ENCODE measurements at regions not wholly inside any gene's neighbourhood (a gene's known extent, or its start where the extent isn't known, plus 50 kb on each side); places are given as distances from the start of the nearest gene placed in this dataset.

DNA sequence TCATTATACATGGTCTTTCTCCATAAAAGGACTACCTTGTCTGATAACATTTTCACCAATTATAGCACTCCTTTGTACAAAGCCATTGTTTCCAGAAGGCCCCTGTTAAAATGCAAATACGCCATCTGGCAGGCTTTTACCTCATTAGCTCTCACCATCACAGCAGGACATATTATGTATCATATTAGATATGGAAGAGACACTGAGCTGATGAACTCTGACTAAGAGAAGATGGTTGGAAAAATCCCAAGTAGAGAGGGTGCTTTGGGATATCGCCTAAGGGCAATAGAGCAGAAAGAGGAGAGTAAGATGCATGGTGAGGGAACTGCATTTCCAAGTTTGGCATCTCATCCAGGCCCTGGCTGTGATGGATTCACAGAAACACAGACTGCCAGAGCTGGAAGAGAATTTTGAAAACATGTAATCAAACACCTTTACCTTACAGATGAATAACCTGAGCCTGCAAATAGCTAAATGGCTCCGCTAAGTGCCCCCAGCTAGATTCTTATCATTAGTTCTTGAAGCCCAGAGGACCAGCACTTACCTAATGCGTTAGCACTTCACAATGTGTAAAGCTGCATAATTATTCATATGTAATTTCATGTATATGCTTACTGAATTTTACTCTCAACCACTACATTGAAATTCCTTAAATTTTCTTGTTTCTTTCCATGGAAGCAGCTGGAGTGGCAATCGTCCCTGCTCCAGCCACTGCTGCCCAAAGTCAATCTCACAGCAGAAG is 393.6 kb upstream of the IZUMO3 start:
- Histone ChIP-seq H3K36me3 (no peaks in the 10 kb centered on the region), H3K4me3 (no peak overlapping the region), H3K4me1 (no peaks in the 10 kb centered on the region), H3K27ac (no peak overlapping the region), H3K9me3 (no peaks in the 10 kb centered on the region), H3K27me3 (no peaks in the 10 kb centered on the region)
- TF ChIP-seq, protein P1, sequence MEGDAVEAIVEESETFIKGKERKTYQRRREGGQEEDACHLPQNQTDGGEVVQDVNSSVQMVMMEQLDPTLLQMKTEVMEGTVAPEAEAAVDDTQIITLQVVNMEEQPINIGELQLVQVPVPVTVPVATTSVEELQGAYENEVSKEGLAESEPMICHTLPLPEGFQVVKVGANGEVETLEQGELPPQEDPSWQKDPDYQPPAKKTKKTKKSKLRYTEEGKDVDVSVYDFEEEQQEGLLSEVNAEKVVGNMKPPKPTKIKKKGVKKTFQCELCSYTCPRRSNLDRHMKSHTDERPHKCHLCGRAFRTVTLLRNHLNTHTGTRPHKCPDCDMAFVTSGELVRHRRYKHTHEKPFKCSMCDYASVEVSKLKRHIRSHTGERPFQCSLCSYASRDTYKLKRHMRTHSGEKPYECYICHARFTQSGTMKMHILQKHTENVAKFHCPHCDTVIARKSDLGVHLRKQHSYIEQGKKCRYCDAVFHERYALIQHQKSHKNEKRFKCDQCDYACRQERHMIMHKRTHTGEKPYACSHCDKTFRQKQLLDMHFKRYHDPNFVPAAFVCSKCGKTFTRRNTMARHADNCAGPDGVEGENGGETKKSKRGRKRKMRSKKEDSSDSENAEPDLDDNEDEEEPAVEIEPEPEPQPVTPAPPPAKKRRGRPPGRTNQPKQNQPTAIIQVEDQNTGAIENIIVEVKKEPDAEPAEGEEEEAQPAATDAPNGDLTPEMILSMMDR (IDR thresholded peaks at IDR 0.05): no peak
- no peak for DNase-seq (ENCODE audit: low spot score)

- H3K4me3 ChIP-seq: no peak overlapping the region
- H3K9me3 ChIP-seq: no peaks in the 10 kb centered on the region
- H3K27ac ChIP-seq: no peak overlapping the region
- DNase-seq (ENCODE audit: low spot score): no peak
- H3K36me3 ChIP-seq: no peaks in the 10 kb centered on the region
- TF ChIP-seq, protein P1 (IDR thresholded peaks at IDR 0.05): no peak
- no peaks in the 10 kb centered on the region for H3K4me1 ChIP-seq
- no peaks in the 10 kb centered on the region for H3K27me3 ChIP-seq
Observed at GRCh38 chr9:24936117-24936516, 390.4 kb upstream of the IZUMO3 start.

DNA sequence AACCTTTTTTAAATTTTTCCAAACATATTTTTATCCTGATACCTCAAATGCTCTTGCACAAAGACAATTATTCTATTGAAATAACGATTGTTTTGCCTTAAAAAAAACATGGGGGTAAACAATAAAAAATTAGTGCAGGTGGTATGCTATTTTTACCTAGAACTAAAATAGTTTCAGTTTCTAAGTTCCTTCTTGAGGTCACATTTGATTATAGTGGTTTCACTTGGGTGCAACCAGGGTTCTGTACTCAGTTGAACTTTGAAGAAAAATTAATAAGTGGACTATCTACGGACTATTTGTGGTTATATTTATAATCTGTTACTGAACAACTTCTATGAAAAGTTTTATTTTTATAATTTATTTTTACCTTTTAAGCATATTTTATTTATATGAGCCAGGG is 387.1 kb upstream of the IZUMO3 start:
- H3K36me3 ChIP-seq: no peaks in the 10 kb centered on the region
- no peak for DNase-seq (ENCODE audit: low spot score)
- H3K9me3 ChIP-seq: no peaks in the 10 kb centered on the region
- H3K4me1 ChIP-seq: no peaks in the 10 kb centered on the region
- H3K4me3 ChIP-seq: no peak overlapping the region
- no peaks in the 10 kb centered on the region for H3K27me3 ChIP-seq
- H3K27ac ChIP-seq: no peak overlapping the region
- TF ChIP-seq, protein P1 (IDR thresholded peaks at IDR 0.05): no peak

DNA sequence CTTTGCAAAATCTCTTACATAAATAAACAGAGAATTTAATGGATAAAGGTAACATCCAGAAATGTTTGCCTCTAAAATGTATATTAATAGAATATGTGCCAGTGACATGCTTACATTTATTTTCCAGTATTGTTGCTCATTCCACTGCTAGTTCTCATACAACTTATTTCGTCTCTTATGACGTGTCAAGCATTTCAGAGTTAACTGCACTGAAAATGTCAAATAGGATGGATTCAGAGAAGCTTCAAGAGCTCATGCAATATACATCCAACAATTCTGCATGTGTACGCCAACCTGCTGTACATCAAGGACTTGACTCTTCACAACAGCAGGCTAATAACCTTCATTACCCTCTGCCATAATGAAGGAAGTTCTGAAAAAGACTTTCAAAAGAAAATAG is 386.2 kb upstream of the IZUMO3 start:
- Histone ChIP-seq H3K27me3 (no peaks in the 10 kb centered on the region), H3K27ac (no peak overlapping the region), H3K36me3 (no peaks in the 10 kb centered on the region), H3K4me3 (no peak overlapping the region), H3K9me3 (no peaks in the 10 kb centered on the region), H3K4me1 (no peaks in the 10 kb centered on the region)
- DNase-seq (ENCODE audit: low spot score): no peak
- TF ChIP-seq, protein P1 (IDR thresholded peaks at IDR 0.05): no peak

DNA sequence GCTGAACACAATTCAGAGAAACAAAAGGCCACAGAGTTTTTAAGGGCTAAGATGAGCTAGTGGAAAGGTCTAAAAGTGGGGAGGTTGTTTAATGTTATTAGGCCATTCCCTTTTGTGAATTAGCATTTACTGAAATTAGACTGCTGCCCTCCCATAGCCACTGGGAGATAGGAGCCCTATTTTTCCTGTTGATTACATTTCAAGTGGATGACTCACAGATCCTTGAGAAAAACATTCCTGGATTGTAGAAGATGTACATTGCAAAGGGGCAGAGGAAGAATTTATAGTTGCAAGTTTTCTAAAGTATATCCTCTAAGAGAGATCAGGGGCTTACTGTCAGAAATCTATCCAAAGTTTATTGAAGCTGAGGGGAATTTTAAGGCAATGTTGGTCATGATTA is 367.1 kb upstream of the IZUMO3 start:
- H3K27ac ChIP-seq: no peak overlapping the region
- H3K27me3 ChIP-seq: no peaks in the 10 kb centered on the region
- no peaks in the 10 kb centered on the region for H3K36me3 ChIP-seq
- TF ChIP-seq, protein P1 (IDR thresholded peaks at IDR 0.05): no peak
- H3K4me1 ChIP-seq: no peaks in the 10 kb centered on the region
- no peaks in the 10 kb centered on the region for H3K9me3 ChIP-seq
- no peak for DNase-seq (ENCODE audit: low spot score)
- H3K4me3 ChIP-seq: no peak overlapping the region

DNA sequence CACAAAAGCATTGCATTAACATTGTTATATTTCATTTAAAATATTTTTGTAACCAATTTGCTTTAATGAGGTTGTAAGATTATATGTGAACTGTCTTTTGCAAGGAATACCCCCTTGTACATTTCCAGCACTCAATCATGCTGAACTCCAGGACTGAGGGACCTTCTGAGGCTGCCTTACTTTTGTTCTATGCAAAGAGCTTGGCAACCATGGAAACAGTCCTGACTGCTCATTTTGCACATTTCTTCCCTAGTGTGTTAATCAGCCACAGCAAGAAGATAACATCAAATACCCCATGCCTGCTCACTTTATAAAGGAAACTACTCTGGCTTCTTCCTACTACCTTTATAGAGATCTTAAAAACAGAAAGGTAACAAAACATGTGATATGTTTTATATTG is 355.6 kb upstream of the IZUMO3 start:
- DNase-seq (ENCODE audit: low spot score): no peak
- Histone ChIP-seq H3K27ac (no peak overlapping the region), H3K4me3 (no peak overlapping the region), H3K9me3 (no peaks in the 10 kb centered on the region), H3K36me3 (no peaks in the 10 kb centered on the region), H3K4me1 (no peaks in the 10 kb centered on the region), H3K27me3 (no peaks in the 10 kb centered on the region)
- TF ChIP-seq, protein P1 (IDR thresholded peaks at IDR 0.05): no peak

All from right atrium auricular region (tissue), 2 donors.